Activated B cell treated with CpG ODN at 0.5 μM for 24 hours (primary cell): ENCODE measurements at regions not wholly inside any gene's neighbourhood (a gene's known extent, or its start where the extent isn't known, plus 50 kb on each side); places are given as distances from the start of the nearest gene placed in this dataset.

Experiments
- ATAC-seq: fragments of 200-7000 bp; cut with Tn5 transposase; one replicate; pipeline ENCODE4 v1.10.0; 2021; ENCODE audit warnings: low read depth, mild to moderate bottlenecking, moderate library complexity
- CTCF ChIA-PET: fragments of 350-600 bp; sonication (Branson Sonifier 250); formaldehyde crosslinking; loops from one replicate; lab custom pipeline; 2021; ENCODE audit warnings: antibody characterized with exemption; lab: Charles Lee
- POLR2A ChIA-PET: fragments of 350-600 bp; sonication (Branson Sonifier 250); formaldehyde crosslinking; loops from one replicate; lab custom pipeline; 2021; ENCODE audit warnings: antibody characterized with exemption; lab: Charles Lee
- DNase-seq: peaks from one replicate; pipeline ENCODE4 v3.0.0; 2022
- H3K27ac Mint-ChIP-seq: one replicate; pipeline ENCODE4 v1.8.0; 2020; ENCODE audit warnings: mixed read lengths
- H3K27me3 Mint-ChIP-seq: one replicate; pipeline ENCODE4 v1.8.0; 2021; ENCODE audit warnings: mixed read lengths
- H3K36me3 Mint-ChIP-seq: one replicate; pipeline ENCODE4 v1.8.0; 2021; ENCODE audit warnings: low read depth, mixed read lengths
- H3K4me1 Mint-ChIP-seq: one replicate; pipeline ENCODE4 v1.8.0; 2021; ENCODE audit warnings: mixed read lengths
- H3K4me3 Mint-ChIP-seq: one replicate; pipeline ENCODE4 v1.8.0; 2020; ENCODE audit warnings: mild to moderate bottlenecking, mixed read lengths
- H3K9me3 Mint-ChIP-seq: one replicate; pipeline ENCODE4 v1.8.0; 2020; ENCODE audit warnings: mixed read lengths
- intact Hi-C: fragments of 100-400 bp; cut with micrococcal nuclease; formaldehyde crosslinking; loops from one replicate; pipeline ENCODE4 v1.15.1; 2024
- TF ChIP-seq, protein P1 (sequence below): fragments of 200-600 bp; IDR thresholded peaks from one replicate; pipeline ENCODE4 v1.8.0; 2022; ENCODE audit warnings: antibody characterized with exemption, mild to moderate bottlenecking

DNA sequence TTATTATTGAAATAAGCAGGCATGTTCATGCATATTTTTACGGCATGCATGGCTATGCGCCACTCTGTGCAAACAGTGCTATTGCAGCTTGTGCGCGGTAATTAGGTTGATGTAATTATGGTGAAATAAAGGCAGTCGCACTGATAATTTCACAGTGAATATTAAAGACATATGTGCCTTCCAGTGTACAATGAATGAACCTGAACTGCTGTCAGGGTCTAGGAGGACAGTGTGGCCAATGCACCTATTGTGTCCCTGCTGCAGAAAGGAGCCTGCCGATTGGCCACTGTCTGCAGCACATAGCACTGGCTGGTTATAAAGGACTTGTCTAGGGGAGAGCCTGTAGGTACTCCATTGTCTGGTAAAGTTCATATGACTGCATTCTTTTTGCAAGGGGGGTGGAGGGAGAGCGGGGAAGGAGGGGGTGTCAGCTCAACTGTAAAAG is 340.4 kb downstream of the USP25 start:
- Mint-ChIP-seq H3K27ac (no peak overlapping the region), H3K36me3 (no peaks in the 10 kb centered on the region), H3K4me3 (no peak overlapping the region), H3K27me3 (no peaks in the 10 kb centered on the region), H3K9me3 (peaks cover 2% of the 10 kb centered on the region), H3K4me1 (no peaks in the 10 kb centered on the region)
- POLR2A ChIA-PET = no interaction called here
- intact Hi-C loops = no loop called here
- ATAC-seq (no peak), DNase-seq (no peak)
- CTCF ChIA-PET = no interaction called here
- TF ChIP-seq, protein P1, sequence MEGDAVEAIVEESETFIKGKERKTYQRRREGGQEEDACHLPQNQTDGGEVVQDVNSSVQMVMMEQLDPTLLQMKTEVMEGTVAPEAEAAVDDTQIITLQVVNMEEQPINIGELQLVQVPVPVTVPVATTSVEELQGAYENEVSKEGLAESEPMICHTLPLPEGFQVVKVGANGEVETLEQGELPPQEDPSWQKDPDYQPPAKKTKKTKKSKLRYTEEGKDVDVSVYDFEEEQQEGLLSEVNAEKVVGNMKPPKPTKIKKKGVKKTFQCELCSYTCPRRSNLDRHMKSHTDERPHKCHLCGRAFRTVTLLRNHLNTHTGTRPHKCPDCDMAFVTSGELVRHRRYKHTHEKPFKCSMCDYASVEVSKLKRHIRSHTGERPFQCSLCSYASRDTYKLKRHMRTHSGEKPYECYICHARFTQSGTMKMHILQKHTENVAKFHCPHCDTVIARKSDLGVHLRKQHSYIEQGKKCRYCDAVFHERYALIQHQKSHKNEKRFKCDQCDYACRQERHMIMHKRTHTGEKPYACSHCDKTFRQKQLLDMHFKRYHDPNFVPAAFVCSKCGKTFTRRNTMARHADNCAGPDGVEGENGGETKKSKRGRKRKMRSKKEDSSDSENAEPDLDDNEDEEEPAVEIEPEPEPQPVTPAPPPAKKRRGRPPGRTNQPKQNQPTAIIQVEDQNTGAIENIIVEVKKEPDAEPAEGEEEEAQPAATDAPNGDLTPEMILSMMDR = no peak

DNA sequence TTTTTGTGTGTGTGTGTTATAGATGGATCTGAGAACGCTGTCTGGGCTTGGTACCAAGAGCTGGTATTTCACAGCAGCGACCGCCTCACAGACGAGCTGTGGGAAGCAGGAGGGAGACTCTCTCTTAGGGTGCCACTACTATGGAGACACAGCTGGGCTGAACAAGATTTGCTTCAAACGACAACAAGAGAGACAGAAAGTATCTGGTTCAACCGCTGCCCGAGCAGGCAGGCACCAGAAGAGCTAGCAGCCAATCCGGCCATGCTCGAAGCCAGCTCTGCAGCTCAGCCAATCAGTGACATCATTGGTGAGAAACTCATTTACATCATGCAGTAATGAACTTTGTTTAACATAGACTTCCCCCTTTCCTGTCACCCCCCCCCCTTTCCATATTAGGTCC is 341.3 kb downstream of the USP25 start:
- CTCF ChIA-PET = no interaction called here
- TF ChIP-seq, protein P1 = no peak
- Mint-ChIP-seq H3K4me1 (no peaks in the 10 kb centered on the region), H3K4me3 (no peak overlapping the region), H3K27ac (no peak overlapping the region), H3K36me3 (no peaks in the 10 kb centered on the region), H3K27me3 (no peaks in the 10 kb centered on the region), H3K9me3 (peaks cover 2% of the 10 kb centered on the region)
- POLR2A ChIA-PET = no interaction called here
- no peak for DNase-seq
- ATAC-seq = no peak
- intact Hi-C loops = no loop called here

DNA sequence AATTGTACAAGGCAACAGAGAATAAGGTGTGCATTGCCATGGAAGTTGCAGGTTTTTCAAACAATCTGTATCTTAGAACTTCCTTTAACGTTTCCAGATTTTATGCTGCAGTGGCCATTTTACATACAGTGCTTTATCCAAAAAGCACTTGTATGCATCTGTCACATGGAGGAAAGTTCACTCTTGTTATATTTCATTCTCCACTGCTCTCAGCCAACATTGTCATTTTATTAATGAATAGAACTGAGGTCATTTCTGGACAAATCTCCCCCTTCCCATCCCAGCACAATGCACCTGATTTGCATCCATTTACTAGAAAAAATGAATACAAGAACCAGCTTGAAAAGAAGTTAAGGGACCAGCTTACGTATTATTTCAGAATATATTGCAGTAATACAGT is 342.0 kb downstream of the USP25 start:
- TF ChIP-seq, protein P1 = no peak
- CTCF ChIA-PET = no interaction called here
- Mint-ChIP-seq H3K27me3 (no peaks in the 10 kb centered on the region), H3K36me3 (no peaks in the 10 kb centered on the region), H3K4me1 (no peaks in the 10 kb centered on the region), H3K9me3 (peaks cover 2% of the 10 kb centered on the region), H3K4me3 (no peak overlapping the region), H3K27ac (no peak overlapping the region)
- intact Hi-C loops = no loop called here
- POLR2A ChIA-PET = no interaction called here
- no peak for ATAC-seq
- DNase-seq = no peak

DNA sequence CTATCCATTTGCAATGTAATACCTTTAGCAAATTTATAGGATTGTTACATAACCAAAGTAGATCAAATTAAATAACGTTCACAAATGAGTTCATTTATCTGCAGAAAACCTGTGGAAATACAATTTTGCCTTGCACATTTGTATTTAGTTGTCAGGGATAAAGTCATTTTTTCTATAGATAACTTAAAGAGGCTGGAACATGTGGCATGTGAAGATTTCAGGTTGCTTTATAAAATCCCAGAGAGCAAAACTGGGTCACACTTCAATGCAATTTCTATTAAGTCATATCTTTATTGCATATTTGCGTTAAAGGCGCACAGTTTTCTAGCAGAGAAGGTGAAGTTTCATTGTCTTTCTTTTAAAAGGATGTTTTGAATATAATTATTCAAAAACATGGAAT is 342.4 kb downstream of the USP25 start:
- ChIA-PET POLR2A (no interaction called here), CTCF (no interaction called here)
- no peak for ATAC-seq
- DNase-seq = no peak
- intact Hi-C loops = no loop called here
- peaks cover 2% of the 10 kb centered on the region for H3K9me3 Mint-ChIP-seq
- no peaks in the 10 kb centered on the region for H3K4me1 Mint-ChIP-seq
- H3K36me3 Mint-ChIP-seq = no peaks in the 10 kb centered on the region
- no peak overlapping the region for H3K27ac Mint-ChIP-seq
- H3K4me3 Mint-ChIP-seq = no peak overlapping the region
- TF ChIP-seq, protein P1 = no peak
- no peaks in the 10 kb centered on the region for H3K27me3 Mint-ChIP-seq

DNA sequence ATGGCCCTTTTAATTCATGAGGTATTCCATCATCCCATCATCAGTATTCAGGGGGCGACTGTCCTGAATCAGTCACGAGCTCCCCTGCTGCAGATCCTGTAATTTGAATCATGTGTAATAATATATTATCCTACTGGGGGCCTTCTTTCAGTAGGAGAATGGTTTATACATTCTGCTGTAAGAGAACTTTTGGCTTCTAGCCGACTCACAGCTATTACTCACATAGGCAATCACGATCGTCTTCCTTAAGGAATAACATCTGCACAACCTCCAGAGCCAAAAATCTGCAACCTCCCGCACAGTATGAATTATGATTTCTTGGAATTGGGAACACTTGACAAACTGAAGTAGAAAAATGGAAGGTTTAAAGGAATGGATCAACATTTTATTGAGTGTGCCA is 343.0 kb downstream of the USP25 start:
- ChIA-PET CTCF (no interaction called here), POLR2A (no interaction called here)
- H3K36me3 Mint-ChIP-seq = no peaks in the 10 kb centered on the region

More for the DNA sequence above, 343.0 kb downstream of the USP25 start:
- no peaks in the 10 kb centered on the region for H3K27me3 Mint-ChIP-seq
- H3K9me3 Mint-ChIP-seq = peaks cover 2% of the 10 kb centered on the region
- H3K4me1 Mint-ChIP-seq = no peaks in the 10 kb centered on the region
- H3K4me3 Mint-ChIP-seq = no peak overlapping the region
- TF ChIP-seq, protein P1 = no peak
- DNase-seq (no peak), ATAC-seq (no peak)
- H3K27ac Mint-ChIP-seq = no peak overlapping the region
- intact Hi-C loops = no loop called here
